HG02840 (cell line): ENCODE measurements at regions not wholly inside any gene's neighbourhood (a gene's known extent, or its start where the extent isn't known, plus 50 kb on each side); places are given as distances from the start of the nearest gene placed in this dataset.

Source experiments
- ATAC-seq: cut with Tn5 transposase; IDR thresholded peaks from one replicate; pipeline ENCODE4 v1.9.1; 2021; ENCODE audit warnings: mild to moderate bottlenecking, moderate library complexity, moderate number of reproducible peaks; ENCODE audit not compliant: unreplicated experiment, low FRiP score

DNA sequence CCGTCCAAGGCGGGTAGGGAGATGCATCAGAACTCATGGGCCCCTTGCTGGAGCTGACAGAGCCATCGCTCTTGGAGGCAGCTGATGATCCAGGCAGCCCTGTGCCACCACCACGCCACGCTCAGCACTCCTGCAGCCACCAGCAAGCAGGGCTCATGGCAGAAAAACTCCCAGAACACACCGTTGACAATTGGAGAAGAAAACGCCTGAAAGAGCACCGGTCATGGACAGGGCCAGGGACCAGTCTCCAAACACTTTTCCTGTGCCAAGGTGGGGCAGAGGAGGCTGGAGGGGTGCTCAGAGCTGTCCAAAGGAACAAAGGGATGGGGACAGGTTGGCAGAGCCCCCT, 132.2 kb downstream of the FOXL1 start:
- ATAC-seq = no peak

DNA sequence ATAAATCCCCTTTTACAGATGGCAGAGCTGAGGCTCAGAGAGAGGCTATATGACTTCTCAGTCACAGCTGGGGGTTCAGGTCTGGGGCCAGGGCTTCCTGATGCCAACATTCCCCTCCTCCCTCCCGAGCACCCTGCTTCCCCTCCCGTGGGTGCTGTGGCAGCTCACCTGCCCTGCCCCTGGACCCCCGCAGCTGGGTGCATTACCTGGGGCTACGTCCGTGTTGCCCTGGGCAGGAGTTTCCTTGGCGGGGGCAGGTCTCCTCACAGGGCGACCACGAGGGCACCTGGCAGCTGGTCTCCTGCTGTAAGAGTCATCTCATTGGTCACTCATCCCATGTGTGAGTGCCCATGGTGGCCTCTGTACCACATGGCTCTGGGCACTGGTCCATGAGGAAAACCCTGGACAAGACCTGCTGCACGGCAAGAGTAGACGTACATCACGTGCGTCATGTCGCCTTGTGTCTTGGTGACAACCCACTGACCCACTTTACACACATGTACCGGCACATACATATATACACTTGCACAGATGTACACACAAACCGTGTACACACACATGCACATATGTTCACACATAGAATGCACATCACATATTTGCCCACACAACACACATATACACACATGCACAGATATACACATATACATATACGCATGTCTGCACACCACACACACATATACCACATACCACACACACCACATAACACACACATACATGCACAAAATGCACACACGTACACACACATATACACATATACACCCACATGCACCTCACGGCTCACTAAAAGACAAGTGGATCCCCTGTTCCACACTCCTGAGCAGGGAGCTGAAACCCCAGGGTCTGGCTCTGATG, 134.0 kb downstream of the FOXL1 start:
- ATAC-seq = no peak

DNA sequence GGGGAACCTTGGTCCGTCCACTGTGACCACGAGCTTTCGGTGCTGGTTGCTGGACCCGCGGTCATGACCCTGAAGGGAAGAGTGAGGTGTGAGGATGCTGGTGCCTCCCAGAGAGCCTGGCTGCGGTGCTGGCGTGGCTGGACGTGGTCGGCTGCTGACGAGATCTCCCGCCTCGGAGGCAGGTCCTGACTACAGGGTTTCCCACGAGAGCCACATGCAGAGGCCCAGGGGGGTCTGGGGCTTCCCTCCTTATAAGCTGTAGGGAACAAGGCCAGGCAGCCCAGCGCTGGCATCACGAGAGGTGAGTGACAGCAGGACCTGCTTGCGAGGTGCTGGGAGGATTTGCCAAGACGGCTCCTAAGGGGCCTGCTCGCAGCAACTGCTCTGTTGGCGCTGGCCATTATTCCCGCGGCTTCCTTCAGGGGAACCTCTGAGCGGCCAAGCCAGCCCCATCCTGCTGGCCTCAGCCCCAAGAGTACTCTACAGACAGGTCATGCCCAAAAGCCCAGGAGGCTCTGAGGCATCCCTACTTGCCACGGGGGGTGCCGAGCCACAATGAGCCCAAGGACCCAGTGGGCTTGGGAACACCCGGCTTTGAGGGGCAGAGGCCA, 134.8 kb downstream of the FOXL1 start:
- no peak for ATAC-seq

DNA sequence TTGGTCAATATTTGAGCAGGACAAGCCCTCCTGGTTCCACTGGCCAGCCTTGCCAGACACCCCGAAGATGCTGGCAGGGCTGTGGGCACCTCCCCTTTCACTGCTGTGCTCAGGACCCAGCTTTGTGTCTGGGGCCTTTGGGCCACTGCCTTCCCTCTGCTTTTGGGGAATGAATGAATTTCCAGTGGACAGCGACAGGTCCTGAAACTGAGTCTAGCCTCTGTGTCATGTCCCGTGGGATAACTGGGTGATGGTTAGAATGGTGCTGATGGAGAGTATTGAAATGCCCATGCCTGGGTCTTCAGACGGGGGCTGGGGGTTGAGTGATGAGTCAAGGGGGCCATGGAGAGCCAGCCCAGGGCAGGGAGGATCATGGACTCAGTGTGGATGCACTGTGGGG, 135.8 kb downstream of the FOXL1 start:
- no peak for ATAC-seq

DNA sequence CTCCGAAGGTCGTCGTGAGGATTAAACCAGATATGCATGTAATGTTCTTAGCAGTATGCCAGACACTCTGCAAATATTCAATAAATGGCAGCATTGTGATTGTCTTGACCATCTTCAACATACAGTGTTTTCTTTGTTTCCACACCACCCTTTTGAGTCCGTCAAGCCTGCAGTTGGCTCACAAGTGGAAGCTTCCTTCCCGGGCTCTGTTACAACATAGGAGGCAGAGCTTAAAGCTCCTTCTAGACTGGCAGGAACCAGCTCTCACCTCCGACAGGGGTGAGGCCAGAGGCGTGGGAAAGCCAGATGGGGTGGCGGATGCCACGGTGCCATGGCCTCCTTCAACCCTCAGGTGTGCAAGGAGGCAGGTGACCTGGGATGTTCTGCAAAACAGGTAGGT, 138.3 kb downstream of the FOXL1 start:
- ATAC-seq = no peak

DNA sequence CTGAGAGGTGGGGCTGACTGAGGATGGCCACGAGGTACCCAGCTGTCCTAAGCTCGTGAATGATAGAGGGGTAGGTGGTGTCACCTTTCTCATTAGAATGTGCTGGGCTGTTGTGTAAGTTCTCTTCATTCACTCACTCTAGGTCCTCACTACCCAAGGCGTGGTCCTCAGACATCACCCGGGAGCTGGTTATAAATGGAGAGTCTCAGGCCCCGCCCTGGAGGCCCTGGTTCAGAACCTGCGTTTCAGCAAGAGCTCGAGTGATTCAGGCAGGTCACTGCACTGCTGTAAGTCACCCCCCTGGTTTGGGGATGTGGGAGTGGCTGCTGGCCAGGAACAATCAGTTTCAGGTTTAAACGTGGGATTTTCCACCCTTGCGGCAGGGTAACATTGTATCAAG, 139.8 kb downstream of the FOXL1 start:
- no peak for ATAC-seq

DNA sequence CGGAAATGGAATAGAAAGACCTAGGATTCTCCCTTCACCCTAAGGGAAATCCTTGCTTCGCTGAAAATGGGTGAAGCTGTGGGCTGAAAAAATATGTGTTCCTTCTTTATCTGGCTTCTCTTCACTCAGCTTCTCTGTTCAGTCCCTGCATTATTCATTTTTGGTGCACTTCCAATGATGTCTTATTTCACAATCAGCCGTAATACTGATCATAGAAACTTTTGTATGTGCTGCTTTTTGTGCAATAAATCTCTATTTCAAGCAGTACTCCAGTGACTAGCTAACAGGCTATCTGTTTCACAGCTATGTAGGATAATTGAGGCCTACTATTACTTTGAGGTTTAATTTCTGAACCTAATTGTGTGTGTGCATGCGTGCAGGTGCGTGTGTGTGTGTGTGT, 144.6 kb downstream of the FOXL1 start:
- ATAC-seq = no peak

DNA sequence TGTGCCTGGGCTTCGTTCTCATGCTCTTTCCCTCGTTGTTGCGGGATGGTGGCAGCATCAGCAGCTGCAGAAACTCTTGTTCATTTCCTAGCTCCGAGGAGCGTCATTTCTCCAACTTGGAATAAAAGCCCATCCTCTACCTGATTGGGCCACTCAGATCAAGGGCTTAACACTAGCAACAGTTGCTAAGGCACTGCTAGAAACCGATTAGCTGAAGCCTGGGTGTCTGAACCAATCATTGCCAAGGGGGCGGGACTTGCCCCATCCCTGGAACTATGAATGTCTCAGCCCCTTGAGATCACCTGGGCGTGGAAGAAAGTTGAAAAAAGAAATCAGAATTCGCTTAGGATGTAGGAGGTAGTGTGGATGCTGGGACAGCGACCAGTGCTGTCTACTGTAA, 145.3 kb downstream of the FOXL1 start:
- no peak for ATAC-seq

DNA sequence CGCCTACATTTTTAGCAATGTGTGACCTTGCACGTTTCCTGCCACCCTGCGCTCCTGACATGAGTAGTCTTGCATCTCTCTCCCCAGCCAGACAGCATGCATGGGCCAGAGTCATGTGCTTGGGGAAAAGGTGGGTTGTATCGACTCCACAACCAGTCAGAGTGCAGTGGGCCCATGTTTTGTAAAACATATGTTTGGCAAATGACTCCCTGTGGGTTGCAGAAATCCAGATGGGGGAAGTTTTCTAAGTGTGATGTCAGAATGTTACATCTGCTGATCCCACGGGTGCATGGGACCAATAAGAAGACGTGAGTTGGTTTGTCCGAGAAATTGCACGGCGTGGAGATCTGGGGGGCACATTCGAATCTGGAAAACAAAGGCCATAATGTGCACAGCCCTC, 147.1 kb downstream of the FOXL1 start:
- ATAC-seq = no peak

DNA sequence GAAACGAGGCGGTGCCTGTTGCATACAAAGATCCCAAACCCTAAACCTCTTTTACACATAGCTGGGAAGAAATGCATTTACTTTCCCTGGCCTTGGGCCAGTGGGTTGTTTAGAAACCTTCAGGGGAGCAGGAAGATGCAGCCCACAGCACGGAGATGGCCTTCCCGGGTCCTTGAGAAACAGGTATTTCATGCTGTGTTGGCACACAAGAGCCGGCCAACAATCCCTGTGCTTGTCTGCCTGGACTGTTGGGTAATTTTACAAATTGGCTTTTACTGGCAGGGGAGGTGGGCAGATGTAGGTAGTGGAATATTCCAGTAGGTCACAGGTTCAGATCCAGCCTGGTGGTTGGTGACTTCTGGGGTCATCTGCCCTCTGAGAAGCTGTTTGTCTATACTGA, 148.0 kb downstream of the FOXL1 start:
- ATAC-seq = no peak

DNA sequence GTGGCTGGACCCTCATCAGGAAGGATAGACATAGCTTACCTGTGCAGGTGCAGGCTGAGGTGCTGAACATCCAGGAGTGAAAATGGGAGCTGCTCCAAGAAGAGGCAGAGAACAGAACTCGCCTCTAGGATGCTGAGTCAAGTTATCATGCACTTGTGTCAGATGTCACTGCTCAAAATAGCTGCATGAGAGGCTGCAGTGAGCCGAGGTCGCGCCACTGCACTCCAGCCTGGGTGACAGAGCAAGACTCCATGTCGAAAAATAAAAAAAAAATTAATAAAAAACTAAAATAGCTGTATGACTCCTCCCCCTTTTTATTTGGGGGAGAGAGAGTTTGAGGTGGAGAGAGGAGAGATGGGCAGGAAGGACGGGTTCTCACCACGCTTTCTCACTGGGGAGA, 148.8 kb downstream of the FOXL1 start:
- ATAC-seq = no peak

DNA sequence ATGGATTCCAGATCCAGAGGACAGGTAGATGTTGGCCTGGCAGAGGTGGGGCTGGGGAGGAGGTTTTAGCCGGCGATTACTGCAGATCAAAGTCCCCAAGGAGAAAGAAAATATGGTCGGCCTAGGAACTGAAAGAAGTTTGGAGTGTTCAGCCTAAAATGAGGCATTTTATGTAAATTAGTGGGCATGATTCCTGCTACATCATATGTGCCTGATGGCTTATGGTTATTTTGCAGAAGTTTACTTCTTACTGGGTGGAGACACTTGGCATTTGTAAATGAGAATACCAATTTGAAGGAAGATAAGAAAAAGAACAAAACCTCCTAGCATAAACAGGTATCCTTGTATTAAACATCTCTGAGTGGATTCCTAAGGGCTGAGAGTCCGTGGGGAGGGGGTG, 149.3 kb downstream of the FOXL1 start:
- no peak for ATAC-seq

DNA sequence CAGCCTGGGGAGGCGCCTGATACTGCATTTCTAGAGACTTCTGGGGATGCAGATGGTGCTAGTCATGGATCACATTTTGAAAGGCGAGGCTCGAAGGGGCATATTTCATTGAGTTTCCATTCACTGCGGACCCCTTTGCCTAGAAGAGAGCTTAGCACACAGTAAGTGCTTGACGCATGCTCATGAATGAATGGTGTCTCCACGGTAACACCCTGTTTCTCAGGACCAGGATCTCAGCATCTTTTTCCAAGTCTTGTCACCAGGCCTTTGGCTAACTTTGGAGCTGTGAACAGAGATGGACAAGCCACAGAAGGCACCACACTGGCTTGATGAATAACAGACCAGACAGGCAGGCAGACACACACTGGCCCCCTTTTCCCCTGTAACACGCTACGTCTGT, 151.3 kb downstream of the FOXL1 start:
- no peak for ATAC-seq

DNA sequence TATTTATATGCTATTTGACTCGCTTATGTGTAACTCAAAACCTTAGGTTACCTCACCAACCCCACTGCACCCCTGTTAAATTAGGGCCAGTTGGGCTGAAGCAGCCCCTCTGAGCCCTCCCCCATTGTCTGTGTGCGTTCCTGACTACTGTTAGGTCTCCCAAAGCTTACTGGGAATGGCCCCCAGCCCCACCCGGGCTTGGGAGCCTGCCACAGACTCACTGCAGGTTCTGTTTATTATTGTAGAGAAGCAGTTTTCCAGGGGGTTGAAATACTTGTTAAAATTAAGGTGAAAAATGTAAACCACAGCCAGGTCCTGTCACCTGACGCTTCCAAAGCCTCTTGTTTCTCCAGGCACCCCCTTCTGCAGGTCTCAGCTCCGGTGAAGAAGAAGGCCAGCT, 151.7 kb downstream of the FOXL1 start:
- no peak for ATAC-seq

DNA sequence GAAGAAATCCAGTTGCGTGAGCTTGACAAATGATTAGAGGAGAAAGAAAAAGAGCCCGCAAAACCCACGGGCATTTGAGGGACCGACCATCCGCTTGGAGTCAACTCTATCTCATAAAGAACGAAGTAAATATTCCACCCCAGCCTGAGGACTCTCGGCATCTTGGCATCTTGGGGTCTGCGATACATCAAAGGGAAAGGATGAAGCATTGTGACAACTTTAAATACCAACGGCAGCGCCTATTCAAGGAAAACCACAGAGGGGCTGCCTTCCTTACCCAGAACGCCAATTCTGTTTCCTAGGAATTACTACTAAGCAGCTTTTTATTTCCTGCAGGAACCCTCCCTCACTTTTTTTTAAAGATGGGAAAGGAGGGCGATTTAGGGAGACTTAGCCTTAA, 152.2 kb downstream of the FOXL1 start:
- no peak for ATAC-seq

DNA sequence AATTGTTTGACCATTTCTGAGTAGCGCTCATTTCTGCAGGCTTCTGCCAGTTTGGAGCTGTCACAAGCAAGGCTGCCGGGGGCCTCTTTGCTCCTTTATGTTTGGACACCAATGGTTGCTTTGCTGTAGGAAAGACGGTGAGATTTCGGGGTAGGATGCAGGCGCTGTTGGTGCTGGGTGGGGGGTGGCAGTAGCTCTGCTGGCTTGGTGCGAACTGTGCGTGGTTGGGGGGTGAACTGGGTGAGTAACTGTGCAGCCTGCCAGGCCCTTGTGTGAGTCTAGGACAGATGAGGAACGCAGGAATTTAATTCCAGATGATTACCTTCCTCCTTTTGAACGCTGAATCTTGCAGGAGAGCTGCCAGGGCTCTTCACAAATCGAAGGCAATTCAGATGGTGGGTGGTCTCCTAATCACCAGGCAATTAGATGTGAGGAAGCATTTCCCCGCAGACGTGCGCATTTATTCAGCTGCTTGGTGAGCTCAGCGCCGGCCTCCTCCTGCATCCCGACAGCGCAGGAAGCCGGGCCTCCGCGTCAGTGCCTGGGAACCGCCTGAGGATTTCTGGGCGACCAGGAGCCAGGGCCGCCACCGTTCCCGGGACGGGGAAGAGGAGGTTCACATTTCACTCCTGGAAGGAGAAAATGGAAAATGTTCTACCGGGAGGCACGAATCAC, 154.4 kb downstream of the FOXL1 start:
- no peak for ATAC-seq

DNA sequence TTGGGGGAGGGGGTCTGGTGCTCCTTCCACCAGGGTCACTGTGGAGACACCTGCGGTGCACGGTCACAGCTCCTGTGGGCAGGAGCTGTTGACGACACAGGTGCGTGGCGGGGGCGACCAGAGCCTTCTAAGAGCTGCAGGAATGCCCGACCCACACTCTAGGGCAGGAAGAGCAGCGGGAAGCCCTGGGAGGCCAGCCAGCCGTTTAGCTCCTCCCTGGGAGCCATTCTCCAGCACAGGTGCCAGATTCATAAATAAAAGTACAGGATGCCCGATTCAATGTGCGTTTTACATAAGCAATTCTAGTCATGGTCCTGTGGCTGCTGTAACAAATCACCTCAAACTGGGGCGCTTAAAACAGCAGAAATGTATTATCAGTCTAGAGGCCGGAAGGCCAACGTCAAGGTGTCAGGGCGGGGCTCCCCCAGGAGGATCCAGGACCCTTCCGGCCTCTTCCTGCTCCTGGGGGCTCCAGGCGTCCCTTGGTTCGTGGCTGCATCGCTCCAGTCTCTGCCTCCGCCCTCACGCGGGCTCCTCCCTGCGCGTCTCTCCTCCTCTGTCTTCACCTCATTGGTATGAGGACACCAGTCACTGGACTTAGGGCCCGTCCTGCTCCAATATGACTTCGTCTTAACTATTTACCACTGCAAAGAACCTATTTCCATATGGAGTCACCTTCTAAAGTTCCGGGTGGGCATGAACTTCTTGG, 155.4 kb downstream of the FOXL1 start:
- ATAC-seq = no peak

DNA sequence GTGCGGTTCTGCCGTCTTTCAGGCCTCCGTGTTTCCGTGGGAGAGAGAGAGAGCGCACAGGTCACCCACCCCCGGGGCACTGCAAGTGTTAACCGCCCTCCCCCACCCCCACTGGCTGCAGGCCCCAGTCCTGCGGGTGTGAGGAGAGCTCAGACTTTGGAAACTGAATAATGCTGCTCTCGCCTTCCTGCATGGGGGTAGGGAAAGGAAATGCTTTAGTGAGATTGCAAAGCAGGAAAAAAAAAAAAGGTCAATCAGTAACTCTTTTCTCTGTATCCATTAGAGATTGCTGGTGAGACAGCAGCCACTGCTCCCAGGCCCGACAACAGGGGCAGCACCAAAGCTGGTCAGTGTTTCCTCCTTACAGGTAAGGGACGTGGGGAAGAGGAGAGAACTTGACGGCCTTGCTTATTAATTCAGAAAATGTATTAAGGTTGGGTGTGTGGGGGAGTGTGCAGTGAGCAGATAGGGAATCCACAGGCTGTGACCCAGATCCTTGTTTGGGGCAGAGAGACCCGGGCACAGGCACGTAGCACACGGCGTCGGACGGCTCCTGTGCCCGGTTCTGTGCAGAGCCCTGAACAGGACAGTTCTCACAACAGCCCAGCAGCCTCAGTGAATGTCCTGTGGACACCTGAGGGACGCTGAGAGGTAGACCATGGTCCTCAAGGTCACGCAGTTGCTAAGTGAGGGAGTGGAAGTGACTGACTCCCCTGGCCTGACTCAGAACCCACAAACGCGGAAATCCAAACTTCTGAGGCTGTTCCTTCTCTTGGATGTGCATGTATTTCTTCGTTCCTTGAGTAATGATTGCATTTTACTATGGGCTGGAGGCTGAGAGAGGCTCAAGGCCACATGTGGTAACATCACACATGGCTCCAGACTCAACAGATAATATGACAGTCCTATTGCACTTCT, 156.5 kb downstream of the FOXL1 start:
- no peak for ATAC-seq

DNA sequence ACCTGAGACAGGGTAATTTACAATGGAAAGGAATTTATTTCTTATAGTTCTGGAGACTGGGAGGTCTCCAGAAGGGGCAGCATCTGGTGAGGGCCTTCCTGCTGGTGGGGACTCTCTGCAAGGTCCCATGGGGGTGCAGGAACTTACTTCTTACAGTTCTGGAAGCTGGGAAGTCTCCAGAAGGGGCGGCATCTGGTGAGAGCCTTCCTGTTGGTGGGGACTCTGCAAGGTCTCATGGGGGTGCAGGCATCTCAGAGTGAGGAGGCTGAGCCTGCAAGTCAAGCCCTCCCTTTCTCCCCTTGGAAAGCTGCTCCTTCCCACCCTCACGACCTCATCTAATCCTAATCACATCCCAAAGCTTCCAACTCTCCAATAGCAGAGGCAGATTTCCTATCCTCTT, 157.4 kb downstream of the FOXL1 start:
- ATAC-seq = no peak

DNA sequence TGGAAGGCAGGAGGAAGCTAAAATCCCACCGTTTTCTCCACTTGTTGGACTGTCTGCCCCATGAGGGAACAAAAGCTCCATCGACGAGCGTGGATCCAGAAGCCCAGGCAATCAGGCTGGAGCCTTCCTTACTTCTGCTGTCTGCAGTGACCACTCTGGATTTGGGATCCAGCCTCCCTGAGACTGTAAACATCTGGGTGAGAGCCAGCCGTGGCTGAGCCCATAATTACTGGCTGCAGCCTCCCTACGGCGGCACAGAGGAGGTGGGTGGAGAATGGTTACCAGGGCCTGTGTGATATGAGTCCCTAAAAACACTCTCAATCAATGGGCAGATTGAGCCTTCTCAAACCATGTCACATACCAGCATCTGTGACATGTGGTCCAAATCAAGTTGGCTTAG, 158.2 kb downstream of the FOXL1 start:
- no peak for ATAC-seq
